SKM-1 treated with dmso at 0.1 percent for 144 hours (cell line): ENCODE measurements at regions not wholly inside any gene's neighbourhood (a gene's known extent, or its start where the extent isn't known, plus 50 kb on each side); places are given as distances from the start of the nearest gene placed in this dataset.
"Not testable (repeated sequence)": the region's sequence is repeated elsewhere in the genome, so short reads cannot be mapped to it uniquely, and the experiment has no call there.

ENCODE experiments used
- DNase-seq: peaks from one replicate; lab custom pipeline; 2025; ENCODE audit not compliant: unreplicated experiment; lab: John Stamatoyannopoulos, UW

GRCh38 chr12:114852976-114853529, 169.1 kb upstream of the TBX3 start:
- DNase-seq, result no peak

GRCh38 chr12:114851981-114852380, 168.0 kb upstream of the TBX3 start:
- DNase-seq, result no peak

DNA sequence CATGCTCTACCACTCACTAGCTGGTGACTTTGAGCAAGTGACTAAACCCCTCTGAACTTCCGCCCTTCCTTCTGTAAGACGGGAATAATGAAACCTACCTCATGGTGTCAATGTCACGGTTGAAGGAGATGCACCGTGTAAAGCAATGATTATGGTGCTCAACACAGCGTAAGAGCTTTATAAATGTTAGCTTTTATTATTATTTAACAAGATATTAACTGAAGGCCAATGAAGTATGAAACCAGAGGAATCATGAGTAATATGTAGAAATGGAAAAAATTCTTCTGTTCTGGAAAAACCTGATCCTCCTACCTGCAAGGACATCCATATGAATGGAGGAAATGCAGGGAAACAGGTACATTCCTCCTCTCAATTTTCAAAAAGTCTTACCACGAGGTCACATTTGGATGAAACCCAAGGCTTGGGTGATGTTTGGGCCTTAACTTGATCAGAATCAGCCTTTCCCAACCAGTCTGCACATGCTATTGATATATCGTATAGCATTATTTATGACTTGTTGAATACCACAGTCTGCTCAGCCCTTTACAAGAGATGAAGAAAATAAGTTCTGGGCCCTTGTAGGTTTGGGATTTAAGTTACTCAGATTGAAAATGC, 166.8 kb upstream of the TBX3 start:
- no peak for DNase-seq

DNA sequence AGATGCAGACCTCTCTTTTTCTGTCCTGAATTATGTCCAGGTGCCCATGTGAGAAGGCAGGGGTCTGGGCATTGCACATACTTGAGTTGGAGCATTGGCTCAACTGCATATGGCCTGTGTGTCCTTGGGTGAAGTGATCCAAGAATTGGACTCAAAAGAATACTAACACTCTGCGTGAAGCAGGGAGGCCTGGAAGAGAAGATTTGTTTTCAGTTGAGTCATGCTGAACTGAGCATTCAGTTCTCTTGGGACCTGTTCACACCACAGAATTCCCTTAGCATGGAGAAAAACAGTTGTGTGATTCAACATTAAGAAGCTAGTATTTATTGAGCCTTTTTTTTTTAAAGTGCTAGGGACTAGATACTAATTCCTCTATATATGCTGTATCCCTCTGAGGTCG, 164.7 kb upstream of the TBX3 start:
- DNase-seq, result no peak

DNA sequence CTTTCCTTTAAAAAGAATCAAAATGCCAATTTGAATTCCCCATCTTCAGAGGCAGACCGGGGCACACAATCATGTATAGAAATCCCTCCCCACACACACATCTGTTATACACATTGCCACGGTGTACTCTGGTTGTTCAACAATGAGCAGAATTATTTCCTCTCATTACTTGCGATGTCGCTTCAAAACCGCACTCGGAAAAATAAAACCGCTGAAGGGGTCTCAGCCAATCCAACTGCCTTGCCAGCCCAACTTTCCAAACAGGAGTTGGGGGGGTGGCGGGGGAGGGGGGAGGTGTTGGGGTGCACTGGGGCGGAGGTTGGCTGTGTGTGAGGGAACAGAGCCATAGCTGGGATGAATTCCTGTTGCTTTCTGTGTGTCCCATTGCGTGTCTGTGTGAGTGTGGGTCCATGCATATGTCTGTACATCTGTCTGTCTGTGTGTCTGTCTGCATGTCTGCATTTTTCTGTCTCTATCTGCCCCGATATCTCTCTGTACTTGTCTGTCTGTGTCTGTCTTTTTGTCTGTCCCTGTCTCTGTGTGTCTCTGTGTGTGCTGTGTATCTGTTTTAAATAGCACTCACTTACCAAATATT, 163.6 kb upstream of the TBX3 start:
- no peak for DNase-seq

DNA sequence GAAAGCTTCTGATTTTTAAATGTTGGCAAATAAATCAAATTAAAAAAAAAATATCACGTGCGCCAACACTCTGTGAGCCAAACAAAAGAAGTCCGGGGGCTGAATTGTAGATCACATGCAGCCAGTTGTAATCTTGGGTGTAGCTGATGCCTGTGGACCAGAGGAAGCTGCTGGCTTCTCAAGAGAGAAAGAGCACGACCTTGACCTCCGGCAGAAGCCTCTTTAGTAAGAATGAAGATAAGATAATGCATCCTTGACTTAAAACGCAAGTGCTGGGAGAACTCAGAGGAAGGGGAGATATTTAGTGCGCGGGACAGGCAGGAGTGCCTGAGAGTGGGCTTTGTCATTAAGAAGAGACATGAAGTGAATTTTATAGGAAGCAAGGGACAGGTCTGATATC, 162.8 kb upstream of the TBX3 start:
- no peak for DNase-seq

DNA sequence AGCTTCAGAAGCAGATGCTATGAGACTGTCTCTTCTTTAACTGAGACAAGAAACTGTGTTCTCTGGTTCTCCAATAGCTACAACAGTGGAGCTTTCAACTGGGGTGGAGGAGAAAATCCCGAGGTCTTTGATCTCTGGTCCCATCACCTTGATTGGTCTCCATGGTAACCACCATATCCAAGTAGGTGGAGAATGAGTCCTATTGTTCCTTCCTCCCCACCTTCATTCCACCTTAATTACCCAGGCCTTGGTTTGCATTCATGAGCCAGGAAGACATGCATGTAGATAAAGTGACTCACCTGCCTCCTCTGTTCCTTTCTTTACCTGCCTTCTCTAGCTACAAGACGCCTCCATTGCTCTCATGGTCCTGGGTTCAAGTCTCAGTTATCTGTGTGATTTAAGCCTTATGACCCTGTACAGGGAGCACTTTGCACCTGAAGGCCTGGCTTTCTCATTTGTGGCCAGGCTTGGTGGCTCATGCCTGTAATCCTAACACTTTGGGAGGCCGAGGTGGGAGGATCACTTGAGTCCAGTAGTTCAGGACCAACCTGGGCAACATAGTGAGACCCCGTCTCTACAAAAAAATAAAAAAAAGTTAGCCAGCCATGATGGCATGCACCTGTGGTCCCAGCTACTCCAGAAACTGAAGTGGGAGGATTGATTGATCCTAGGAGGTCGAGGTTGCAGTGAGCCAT, 157.7 kb upstream of the TBX3 start:
- DNase-seq, result no peak

GRCh38 chr12:114838480-114838879, 154.5 kb upstream of the TBX3 start:
- no peak for DNase-seq

- no peak for DNase-seq
These were observed 152.6 kb upstream of the TBX3 start for GRCh38 chr12:114836609-114837008.

DNA sequence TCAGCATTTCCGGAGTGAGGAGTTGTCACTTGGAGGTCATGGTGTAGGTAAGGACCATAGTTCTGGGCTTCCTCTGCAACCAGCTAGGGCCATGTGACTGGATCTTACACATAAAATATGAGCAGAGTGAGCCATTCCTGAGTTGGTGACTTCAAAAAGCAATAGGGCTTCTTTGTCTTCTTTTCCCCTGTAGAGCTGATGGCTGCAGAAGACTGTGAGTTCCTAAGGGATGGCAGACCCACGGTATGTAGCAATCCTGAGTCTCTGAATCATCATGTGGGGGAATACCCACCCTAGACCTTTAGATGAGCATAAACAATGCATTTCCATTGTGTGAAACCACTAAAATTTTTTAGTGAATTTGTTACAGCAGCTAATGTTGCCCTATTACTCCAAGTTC, 151.1 kb upstream of the TBX3 start:
- no peak for DNase-seq

- no peak for DNase-seq
These were observed 150.6 kb upstream of the TBX3 start for GRCh38 chr12:114834621-114835020.

- no peak for DNase-seq
These were observed 145.9 kb upstream of the TBX3 start for GRCh38 chr12:114829833-114830232.

DNA sequence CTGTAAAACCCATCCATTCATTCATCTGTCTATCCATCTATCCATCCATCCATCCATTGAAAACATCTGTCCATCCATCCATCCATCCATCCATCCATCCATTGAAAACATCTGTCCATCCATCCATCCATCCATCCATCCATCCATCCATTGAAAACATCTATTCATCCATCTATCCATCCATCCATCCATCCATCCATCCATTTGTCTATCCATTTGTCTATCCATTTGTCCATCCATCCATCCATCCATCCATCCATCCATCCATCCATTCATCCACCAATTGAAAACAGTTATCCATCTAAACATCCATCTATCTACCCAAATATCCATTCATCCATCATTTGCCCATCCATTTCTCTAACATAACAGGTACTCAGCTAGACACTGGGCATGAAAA, 145.3 kb upstream of the TBX3 start:
- not testable (repeated sequence) for DNase-seq

- DNase-seq, result no peak
These were observed 143.5 kb upstream of the TBX3 start for GRCh38 chr12:114827461-114827860.

DNA sequence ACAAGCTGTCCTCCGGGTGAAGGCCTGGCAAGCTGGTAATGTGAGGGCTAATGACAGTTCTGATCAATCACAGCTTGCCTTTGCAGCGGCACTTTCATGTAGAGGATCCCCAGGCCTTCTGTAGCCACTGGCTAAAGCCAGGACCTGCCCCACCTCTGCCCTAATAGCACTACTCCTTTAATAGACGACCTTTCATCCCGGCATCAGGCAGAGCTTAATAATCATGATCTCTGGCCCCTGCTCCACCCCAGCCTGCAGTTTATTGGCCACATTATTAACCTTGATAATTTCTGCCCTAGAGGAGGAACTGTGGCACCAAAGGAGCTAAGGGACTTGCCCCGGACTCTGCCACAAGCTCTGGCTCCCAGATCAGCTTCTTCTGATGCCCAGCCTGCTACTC, 142.3 kb upstream of the TBX3 start:
- no peak for DNase-seq

GRCh38 chr12:114823724-114824123, 139.7 kb upstream of the TBX3 start:
- no peak for DNase-seq

- DNase-seq, result no peak
These were observed 137.6 kb upstream of the TBX3 start for GRCh38 chr12:114821570-114821969.

- no peak for DNase-seq
These were observed 136.8 kb upstream of the TBX3 start for GRCh38 chr12:114820796-114821195.

DNA sequence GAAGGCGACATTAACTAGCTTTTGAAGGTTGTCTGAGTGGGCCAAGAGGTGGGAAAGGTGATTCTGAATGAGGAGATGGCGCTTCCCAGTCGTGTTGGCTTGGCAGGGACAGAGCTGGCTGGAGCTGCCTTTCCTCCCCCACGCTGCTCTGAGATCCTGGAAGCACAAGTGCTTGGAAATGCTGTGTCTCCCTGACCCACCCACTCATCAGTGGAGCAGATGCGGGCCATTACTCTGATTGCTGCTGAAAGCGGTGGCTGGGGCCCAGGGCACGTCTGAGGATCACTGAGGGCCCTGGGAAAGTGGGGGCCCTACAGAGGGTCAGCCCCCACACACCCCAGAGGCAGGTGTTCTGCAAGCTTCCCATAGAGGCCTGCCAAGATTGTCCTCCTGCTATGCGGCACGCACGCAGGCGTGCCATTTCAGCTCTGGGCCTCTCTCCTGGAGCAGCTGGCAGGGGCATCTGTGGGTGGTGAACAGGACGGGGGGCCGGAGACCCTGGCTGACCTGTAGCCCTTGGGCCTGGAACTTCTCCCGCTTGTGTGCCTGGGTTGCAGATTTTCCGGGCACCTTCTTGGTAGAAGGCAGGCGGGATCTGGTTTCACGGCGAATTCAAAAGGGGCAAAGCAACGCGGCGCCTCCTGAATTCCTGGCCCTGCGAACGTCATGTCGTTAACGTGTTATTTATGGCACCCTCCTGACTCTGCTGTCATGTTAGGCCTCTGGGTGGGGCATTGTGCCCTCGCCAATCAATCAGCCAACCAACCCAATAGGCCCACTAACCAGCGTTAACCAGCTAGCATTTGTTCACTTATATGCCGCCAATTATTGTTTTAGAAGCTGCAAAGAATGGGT, 133.8 kb upstream of the TBX3 start:
- DNase-seq, result no peak

DNA sequence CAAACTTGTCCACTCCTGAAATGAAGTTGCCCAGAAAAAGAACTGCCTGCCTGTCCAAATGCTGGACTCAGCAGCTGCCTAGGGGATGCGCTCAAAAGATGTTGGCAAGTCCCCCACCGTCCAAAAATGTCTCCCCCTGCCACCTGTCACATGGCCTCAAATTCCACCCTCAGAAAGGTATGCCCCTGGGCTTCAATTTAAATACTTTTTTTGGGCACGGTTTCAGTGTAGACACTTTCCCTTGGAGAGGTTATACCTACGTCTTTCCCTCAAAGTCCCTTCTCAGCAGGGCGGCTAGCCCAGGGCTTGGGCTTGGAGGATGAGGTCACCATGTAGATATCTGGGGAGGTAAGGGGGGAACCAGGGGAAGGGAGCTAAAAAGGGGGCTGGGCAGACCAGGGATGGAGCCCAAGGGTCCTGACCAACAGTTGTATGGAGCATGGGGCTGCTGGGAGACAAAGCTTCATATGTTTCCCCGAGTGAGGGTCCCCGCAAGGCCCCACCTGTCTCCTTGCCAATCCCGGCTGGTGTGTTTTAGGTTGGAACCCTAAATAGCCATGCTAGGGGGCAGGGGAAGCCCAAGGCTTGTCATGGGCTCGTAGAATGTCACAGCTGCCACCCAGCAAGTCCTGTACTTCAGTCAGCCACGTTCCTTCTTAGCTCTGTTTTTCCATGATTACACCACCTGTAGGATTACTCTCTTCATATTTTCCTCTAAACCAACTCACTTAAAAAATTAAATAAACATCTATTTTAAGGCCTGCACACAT, 131.2 kb upstream of the TBX3 start:
- DNase-seq, result no peak
